ENCODE measurements at regions not wholly inside any gene's neighbourhood (a gene's known extent, or its start where the extent isn't known, plus 50 kb on each side); places are given as distances from the start of the nearest gene placed in this dataset.

DNA sequence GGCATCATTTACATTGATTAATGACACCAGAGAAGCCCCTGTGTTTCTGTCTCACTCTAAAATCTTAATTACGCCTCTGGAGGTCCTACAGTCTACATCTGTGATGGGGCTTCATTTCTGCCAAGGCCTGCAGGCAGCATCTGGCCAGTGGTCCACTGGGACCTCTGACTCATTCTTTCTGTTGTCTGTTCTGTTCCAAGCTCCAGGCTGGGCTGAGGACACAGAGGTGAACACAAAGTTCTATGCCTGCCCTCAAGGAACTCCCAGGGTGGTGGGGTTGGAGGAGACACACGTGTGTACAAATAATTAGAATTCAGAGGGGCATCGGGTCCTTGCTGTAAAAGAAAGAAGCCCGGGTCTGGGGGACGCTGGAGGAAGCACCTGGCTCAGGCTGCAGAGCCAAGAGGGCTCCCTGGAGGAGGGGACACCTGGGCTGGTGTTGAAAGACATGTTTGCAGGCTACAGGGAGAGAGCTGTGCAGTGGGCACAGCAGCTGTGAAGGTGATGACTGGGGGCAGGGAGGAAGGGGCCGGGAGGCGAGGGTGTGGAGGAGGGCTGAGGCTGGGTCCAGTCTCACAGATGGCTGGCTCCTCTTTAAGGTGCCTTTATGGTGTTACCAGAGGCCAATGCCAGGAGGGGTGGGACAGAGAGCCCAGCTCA is 103.3 kb upstream of the PRR23E start:
- DNase-seq (ENCODE audit: low spot score) = no peak

DNA sequence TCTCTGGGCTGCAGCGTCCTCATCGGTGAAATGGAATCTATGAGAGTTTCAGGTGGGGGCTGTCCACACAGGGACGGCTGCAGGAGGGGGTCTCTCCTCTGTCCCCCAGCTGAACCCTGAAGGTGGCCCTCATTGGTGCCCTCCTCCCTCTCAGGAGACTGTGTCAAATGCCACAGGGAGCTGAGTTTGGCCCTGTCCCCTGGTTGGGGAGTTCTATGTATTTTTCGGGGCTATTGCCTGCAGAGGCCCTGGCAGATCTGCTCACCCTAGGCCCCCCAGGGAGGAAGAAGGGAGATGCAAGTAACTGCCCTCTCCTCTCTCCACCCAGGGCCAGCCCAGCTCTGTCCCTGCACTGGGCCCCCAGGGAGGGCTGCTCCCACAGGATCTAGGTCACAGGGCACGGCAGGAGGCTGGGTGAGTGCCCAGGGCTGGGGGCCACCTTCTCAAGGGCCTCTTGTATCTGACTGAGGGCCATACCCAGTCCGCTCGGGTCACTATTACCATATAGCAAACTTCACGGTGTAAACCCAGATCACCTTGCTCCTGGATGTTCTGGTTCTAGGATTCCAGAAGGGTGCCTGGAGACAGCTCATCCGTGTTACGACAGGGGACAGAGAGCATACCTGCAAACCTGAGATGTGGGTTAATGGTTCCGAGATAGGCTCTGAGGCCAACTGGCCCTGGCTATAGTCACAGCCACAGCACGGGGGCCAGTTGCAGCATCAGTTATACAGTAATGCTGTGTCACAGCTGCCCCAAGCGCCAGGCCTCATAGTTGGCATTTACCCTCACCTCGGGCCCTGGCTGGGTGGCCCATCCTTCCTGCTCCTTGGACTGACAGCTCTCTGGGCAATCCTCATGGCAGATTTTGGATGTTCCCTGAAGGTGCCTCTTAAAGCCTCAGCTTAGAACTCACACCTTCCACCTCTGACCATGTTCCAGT is 102.4 kb upstream of the PRR23E start:
- no peak for DNase-seq (ENCODE audit: low spot score)

DNA sequence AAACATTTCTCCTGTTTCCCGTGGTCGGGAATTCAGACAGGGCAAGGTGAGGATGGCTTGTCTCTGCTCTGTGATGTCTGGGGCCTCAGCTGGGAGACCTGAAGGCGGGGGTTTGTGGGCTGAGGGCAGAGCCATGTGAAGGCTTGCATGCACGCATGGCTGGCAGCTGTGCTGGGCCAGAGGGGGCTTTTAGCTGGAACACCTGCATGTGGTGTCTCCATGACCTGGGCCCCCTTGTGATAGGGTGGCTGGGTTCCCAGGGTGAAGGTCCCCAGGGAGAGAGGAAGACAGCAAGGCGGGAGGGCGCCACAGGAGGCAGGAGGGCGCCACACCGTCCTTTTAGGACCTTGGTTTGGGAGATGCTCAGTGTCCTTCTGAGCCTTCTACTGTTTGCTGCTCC is 101.6 kb upstream of the PRR23E start:
- no peak for DNase-seq (ENCODE audit: low spot score)

DNA sequence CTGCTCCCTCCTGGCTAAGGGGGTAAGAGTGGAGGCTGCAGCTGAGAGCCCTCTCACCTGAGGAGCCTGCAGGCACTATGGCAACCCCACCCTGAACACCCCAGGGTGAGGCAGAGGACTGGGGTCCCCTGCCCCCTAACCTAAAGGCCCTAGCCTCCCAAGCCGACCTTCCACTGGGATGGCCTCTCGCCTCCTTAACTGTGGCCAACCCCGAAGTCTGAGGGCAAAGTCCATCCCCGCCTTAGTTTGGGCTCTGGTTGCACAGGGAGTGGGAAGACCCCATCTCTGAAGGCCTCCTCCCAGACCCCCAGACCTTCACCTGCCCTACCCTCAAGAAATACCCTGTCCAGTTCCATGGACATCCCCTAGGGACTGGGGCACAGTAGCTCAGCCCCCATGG is 100.6 kb upstream of the PRR23E start:
- DNase-seq (ENCODE audit: low spot score) = no peak

DNA sequence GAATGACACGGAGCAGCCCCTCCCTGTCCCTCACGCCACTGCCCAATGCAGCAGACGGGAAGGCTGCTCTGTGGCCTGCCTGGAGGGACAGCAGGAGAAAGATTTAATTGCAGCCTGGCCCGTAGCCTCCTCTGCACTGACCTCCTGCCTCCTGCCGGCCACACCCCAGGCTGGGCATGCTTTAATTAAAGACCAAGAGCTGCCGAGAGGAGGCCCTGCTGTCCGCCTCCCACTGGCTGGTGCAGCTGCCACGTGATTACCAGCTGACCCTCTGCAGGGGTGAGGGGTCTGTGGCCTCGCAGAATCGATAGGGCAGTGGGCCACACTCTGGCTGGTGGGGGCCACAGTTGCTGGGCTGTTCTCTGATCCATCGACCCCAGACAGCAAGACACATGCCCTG is 100.2 kb upstream of the PRR23E start:
- no peak for DNase-seq (ENCODE audit: low spot score)

DNA sequence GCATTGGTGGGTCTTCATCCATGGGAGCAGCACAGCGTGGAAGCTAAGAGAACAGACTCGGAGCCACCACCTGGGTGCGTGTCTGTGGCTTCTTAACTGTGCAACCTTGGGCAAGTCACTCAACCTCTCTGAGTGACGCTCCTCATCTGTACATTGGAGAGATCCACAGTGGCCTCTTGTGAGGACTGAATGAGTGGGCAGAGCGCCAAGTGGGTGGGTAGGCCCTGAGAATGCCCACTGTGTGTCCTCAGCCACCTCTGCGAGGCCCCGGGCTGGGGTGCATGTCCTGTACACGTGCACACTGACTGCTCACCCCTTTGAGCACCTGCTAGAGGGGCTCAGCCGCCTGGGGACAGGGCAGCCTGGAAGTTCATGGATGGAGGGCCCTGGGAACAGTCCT is 99.6 kb upstream of the PRR23E start:
- no peak for DNase-seq (ENCODE audit: low spot score)

DNA sequence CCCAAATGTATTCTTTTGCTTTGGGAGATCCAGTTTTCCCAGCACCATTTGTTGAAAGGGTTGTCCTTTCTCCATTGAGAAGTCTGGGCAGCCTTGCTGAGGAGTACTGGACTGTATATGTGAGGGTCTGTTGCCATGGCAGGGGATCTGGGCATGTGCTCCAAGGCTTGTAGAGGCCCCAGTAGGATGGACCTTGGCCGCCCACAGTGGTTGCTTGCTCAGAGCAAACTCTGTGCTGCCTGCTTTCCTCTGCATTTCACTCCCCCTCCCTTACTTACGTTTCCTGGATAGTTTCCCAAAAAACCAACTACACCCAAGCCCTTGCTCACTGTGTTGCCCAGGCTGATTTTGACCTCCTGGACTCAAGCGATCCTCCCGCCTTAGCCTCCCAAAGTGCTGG is 97.2 kb upstream of the PRR23E start:
- no peak for DNase-seq (ENCODE audit: low spot score)

DNA sequence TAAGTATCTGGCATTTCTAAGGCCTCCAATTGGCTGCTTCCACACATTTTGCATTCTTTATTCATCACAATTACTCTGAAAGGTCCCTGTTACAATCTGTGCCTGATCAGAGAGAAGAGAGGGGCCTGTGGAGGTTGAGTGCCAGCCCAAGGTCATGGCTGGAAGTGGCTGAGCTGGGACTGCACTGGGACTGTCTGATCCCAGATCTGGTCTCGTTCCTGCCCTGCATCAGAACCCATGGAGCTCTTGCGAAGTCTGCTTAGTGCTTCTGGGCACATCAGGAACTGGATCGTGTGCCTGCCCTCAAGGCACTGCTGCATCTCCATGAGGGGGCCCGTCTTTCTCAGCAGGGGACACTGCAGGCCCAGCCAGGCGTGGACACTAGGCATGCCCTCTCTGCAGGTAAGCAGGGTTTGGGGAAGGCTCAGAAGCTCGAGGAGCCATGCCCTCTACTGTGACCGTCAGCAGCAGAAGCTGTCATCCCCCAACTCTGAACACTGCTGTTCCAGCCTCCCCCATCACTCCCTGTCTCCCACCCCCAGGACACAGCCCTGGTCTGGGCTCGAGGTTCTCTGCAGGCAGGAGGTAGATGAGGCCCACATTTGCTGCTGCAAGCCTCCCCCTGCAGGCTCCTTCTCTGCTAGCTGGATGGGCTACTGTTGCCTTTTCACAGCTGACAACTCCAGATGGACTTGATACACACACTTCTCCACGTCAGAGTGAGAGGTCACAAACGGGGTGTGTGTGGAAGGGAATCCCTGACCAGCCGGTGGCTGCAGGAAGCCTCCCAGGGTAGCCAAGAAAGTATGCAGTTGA is 96.5 kb upstream of the PRR23E start:
- DNase-seq (ENCODE audit: low spot score) = no peak

DNA sequence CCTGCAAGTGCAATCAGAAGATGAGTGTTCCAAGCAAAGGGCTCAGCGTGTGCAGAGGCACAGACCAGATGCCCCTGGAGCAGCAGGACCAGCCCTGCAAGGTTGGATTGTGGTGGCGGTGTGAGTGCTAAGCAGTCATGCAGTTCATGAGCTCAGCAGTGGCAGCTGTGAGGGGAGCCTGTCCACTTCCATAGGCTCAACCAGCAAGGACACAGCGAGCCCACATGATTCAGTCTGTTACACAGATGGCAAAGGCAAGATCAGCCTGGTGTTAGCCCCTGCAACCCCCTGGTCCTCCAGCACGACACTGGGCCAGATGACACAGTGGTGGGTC is 95.9 kb upstream of the PRR23E start:
- DNase-seq (ENCODE audit: low spot score) = no peak

DNA sequence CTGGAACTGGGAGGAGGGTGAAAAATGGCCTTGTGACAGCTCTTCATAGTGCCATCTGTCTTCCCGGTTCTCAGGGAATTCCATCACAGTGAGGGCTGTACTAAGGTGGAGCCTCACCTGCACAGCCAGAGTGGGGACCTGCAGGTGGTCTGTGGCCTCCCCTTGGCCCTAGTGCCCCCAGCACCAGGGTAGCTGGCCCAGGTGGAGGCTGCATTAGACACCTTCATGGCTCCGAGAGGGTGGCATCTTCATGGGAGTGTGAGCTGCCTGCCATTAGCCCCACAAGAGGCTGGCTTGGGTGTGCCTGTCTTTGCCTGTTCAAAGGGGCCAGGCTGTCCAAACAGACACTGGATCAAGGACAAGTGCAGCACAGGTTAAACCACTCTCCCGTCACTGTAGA is 95.5 kb upstream of the PRR23E start:
- DNase-seq (ENCODE audit: low spot score) = no peak

DNA sequence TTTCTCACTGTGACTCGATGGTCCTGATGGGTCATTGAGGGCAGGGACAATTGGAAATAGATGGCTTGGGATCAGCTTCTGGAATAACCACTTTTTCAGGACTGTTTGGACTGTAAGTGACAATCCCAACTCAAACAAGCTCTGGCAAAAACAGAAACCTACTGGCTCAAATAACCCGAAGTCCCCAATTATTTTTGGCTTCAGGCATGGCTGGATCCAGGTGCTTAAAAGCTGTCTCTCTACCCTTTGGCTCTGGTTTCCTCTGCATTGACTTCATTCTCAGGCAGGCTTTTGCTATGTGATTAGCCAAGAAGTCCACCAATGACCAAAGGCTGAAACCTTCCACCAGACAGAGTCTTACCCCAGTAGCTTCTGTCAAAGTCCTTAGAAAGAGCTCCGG is 92.9 kb upstream of the PRR23E start:
- no peak for DNase-seq (ENCODE audit: low spot score)

DNA sequence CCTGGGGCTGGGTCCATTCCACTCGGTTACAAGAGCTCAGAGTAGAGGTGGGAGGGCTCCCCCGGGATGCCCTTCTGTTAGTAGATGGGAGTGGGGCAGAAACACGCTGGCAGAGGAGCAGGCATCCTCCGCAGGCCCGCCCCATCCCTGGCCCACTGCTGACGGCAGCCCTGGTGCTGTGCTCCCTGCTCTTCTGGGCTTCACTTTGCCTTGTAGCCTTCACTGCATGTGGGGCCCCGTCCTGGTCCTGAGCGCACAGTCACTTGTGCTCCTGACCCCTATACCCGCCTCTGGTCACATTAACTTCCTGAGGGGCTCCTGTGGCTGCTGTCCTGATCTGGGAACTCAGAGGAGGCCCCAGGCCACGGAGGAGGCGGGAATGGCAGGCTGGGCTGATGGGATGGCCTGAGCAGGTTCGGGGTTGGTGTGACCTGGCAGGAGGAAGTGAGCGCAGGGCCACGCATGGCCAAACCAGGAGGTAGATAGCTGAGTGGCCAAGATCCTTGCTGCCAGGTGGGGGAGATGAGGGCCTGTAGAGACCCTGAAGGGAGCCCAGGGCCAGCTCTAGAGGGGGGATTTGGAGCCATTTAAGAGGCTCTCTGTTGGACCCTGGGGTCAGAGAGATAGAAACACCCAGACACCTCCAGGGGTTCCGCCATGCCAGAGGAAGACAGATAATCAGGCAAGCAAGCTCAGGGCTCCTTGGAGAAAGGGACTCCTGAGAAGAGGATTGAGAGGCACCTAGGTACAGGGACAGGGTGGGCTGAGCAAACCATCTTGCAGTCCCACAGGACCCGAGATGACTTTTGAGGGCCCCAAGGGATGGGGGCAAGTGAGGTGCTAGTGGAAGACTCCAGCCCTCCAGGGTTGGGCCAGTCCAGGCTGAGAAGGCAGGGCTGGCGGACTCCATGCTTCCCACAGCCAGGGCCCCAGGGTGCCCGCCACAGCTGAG is 92.2 kb upstream of the PRR23E start:
- DNase-seq (ENCODE audit: low spot score) = no peak

DNA sequence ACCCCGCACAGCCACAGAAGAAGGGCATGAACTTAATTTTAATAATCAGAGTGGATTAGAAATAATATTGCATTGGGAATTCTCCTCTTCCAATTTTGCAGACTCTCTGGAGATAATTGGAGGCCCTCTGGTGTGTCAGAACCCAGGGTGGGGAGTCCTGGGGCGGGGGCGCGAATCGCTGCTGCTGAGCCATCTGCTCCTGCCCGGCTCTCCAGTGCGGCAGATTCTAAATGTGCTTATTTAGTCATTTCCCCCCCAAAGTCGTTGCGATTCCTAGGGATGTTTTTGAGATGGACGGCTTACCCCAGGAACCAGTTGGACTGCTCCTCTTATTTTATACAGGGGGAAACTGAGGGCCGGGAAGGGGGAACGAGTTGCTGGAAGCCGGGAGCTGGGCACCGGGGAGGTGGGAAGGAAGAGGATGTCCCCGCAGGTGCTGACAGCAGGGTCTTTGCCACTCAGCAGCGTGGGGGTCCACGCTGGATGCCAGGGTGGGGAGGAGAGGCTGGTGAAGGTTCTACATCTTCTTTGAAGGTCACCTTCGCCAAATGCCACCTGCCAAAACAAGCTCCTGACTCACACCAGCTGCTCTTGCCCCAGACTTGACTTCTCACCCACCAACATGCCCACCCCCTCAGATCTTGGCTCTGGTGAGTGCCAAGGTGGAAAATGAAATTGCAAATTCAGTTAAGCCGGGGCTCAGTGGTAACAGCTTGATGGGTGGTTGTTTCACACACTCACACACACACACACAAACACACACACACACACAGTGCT is 91.3 kb upstream of the PRR23E start:
- no peak for DNase-seq (ENCODE audit: low spot score)

DNA sequence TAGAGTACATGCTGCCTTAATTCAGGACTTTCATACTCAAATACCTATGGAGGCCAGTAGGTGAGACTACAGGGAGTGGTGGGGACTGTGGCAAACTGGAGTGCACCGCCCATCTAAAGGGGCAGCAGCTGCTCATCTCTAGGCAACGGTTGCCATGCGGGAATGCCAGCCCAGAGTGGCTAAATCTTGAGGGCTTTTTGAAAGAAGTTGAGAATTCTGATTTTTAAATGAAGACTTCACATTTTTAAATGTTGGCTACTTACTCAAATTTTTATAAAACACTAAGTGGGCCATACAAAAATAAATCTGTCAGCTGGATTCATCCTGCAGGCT is 90.8 kb upstream of the PRR23E start:
- no peak for DNase-seq (ENCODE audit: low spot score)

DNA sequence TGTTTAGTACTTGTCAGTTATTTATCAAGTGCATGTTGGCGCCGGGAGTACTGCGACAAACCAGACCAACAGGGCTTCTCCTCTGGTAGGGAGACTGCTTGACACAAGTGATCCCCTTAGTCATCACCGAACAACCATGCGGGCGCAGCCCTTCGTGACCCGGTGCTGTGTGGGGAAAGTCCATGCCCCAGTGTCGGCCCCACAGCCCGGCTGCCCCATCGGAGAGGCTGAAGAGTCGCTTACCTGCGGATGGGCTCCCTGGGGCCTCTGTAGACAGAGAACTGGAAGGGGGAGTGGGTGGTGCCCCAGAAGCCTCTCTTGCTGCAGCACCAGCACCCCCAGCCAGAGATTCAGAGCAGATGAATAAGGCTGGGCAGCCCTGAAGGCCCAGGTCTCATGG is 90.3 kb upstream of the PRR23E start:
- no peak for DNase-seq (ENCODE audit: low spot score)

DNA sequence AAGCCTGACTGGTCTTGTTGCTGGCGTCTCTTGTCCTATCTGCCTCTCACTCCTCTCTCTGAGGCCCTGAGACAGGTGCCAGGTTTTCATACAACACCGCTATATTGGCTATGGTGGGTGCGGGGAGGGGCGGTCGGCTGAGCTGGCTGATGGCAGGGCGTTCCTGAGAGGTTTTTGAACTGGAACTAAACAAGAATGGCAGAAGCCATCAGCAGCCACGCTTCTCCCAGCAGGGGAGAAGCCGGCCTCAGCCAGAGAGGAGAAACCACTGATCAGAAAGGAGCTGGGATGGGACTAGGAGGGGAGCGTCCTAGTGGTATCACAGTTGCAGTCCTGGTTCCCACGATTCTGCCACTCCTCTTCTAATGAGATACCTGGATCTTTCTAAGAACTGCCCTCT is 89.9 kb upstream of the PRR23E start:
- DNase-seq (ENCODE audit: low spot score) = no peak

DNA sequence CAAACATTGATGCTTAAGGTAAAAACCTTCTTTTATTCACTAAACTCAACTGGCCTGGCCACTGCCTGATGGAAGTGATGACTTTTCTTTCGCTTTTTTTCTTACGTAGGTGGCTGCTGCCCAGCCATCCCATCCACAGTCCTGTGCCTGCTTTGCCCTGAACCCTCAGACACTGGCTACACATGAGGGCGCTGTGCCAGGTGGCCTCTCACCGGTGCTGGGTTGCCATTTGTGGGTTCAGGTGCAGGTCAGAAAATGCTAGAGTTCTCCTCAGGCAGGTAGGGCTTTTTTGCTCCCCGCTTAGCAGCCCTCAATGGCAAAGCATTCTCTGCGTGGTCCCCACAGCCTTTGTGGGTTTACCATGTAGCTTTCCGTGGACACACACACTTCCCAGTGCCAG is 88.3 kb upstream of the PRR23E start:
- DNase-seq (ENCODE audit: low spot score) = no peak

DNA sequence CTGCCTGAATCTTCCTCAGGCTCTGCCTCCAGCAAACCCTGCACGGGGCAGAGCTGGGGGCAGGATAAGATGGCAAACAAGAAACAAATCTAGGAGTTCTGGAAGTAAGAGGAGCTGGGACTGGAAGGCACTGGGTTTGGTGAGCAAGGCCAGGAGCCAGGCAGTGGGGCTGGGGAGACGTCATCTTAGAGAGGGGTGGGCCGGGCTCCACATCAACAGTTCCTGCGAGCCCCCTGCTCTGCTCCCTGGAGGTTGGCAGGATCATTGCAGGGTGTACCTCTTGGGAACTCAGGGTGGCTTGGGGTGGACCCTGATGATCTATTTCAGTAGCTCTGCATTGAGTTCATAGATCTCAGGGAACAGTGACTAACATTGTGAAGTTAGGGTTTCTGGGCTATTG is 87.3 kb upstream of the PRR23E start:
- no peak for DNase-seq (ENCODE audit: low spot score)

DNA sequence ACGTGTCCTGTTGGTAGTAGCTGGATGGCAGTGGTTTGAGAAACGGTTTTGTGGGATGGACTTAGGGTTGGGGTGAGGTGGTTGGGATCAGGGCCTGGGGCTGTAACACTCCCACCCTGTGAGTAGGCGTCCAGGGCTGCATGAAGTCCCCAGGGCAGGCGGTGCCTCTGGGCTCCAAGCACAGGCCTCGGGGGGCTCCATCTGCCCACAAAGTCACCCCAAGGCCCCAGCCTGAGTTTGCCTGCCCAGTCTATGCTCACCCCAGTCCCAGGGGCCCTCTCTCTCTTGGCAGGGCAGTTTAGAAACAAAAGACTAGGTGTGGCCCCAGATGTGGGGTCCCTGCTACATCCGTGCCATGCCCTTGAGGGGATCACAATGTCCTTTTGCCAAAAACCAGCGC is 86.9 kb upstream of the PRR23E start:
- DNase-seq (ENCODE audit: low spot score) = no peak

DNA sequence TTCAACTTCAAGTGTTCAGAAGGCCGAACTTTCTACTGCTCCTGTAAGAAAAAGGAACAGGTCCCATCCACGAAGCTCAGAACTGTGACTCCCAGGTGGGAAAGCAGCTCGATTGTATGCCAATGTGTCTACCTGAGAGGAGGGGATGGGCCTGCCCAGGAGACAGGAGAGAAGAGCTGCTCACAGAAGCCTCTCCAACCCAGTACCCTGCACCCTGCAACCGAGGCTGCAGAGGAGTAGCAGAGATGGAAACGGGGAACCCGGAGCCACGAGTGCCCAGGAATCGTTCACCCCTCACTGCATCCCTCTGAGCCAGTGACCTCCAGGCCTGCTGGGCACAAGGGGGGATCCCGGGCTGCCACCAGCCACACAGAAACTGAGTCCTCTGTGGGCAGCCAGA is 86.5 kb upstream of the PRR23E start:
- DNase-seq (ENCODE audit: low spot score) = no peak

DNA sequence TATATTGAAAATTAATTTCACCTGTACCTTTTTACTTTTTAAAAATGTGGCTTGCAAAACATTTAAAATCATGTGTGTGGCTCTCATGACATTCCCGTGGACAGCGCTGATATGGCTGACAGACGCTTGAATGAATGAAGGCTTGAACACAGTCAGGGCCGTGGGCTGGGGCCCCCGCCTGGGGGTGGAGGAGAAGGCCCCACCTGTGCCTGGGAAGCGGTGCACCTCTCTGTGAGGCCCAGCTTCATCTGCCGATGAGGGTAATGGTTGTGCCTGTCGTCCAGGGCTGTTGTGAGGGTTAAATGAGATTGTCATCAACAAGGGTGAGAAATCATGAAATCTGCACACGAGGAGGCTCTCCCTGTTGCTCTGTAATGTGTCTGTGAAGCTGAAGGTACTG is 85.9 kb upstream of the PRR23E start:
- DNase-seq (ENCODE audit: low spot score) = no peak
